ENCODE measurements at regions not wholly inside any gene's neighbourhood (a gene's known extent, or its start where the extent isn't known, plus 50 kb on each side); places are given as distances from the start of the nearest gene placed in this dataset.
"Not testable (repeated sequence)": the region's sequence is repeated elsewhere in the genome, so short reads cannot be mapped to it uniquely, and the experiment has no call there.

DNA sequence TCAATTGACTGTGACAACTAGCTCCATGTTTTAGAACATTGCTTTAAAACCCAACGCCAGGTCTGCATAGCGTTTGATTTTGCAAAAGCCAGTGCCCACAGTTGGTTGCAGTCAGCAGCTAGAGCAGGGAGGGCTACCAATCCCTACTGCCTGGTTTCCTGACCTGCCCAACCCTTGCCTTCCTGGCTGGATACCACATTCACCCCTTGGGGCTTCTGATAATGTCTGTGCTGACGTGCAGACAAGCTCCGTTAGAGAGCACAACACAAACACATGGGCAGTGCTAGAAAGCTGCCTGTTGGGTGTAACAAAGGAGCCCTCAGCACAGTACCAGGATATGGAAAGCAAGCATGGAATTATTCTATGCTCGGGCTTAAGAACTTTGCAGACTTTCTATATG is 71.4 kb upstream of the THSD7B start:
- no peaks in the 10 kb centered on the region for H3K4me1 ChIP-seq (ENCODE audit: control insufficient read depth in 1 of 2, insufficient read depth in 1 of 2, low read depth in 1 of 2, low read length in 1 of 2)
- no peak overlapping the region for H3K4me3 ChIP-seq (ENCODE audit: low read depth in 1 of 2, low read length in 1 of 2)
- H3K36me3 ChIP-seq: no peaks in the 10 kb centered on the region
- no peak overlapping the region for H3K27ac ChIP-seq
- no peaks in the 10 kb centered on the region for H3K27me3 ChIP-seq
- TF ChIP-seq, protein P1, sequence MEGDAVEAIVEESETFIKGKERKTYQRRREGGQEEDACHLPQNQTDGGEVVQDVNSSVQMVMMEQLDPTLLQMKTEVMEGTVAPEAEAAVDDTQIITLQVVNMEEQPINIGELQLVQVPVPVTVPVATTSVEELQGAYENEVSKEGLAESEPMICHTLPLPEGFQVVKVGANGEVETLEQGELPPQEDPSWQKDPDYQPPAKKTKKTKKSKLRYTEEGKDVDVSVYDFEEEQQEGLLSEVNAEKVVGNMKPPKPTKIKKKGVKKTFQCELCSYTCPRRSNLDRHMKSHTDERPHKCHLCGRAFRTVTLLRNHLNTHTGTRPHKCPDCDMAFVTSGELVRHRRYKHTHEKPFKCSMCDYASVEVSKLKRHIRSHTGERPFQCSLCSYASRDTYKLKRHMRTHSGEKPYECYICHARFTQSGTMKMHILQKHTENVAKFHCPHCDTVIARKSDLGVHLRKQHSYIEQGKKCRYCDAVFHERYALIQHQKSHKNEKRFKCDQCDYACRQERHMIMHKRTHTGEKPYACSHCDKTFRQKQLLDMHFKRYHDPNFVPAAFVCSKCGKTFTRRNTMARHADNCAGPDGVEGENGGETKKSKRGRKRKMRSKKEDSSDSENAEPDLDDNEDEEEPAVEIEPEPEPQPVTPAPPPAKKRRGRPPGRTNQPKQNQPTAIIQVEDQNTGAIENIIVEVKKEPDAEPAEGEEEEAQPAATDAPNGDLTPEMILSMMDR (IDR thresholded peaks at IDR 0.05): no peak
- no peaks in the 10 kb centered on the region for H3K9me3 ChIP-seq

DNA sequence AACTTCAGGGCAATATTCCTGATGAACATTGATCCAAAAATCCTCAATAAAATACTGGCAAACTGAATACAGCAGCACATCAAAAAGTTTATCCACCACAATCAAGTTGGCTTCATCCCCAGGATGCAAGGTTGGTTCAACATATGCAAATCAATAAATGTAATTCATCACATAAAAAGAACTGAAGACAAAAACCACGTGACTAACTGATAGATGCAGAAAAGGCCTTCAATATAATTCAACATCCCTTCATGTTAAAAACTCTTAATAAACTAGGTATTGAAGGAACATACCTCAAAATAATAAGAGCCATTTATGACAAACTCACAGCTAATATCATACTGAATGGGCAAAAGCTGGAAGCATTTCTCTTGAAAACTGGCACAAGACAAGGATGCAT is 85.3 kb upstream of the THSD7B start:
- not testable (repeated sequence) for H3K9me3 ChIP-seq; H3K36me3 ChIP-seq; H3K4me3 ChIP-seq (ENCODE audit: low read depth in 1 of 2, low read length in 1 of 2); H3K27ac ChIP-seq; H3K27me3 ChIP-seq; H3K4me1 ChIP-seq (ENCODE audit: control insufficient read depth in 1 of 2, insufficient read depth in 1 of 2, low read depth in 1 of 2, low read length in 1 of 2)

DNA sequence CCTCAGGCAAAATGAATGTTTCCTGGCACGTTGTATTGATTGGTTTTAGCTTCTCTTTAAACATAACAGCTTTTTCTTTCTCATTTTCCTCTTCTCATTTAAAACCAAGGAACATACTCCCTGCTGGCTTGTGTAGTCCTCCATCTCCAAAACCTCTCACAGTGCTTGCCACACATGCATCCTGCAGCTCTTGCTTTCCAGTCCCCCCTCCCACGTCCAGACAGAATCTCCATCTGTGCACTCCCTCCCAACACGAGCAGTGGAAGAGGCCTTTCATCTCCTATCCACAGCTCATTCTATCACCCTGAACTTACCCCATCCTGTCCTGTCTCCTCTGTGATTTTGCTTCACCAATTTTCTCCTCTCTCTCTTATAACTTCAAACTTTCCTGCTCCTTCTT is 99.6 kb upstream of the THSD7B start:
- no peaks in the 10 kb centered on the region for H3K36me3 ChIP-seq

DNA sequence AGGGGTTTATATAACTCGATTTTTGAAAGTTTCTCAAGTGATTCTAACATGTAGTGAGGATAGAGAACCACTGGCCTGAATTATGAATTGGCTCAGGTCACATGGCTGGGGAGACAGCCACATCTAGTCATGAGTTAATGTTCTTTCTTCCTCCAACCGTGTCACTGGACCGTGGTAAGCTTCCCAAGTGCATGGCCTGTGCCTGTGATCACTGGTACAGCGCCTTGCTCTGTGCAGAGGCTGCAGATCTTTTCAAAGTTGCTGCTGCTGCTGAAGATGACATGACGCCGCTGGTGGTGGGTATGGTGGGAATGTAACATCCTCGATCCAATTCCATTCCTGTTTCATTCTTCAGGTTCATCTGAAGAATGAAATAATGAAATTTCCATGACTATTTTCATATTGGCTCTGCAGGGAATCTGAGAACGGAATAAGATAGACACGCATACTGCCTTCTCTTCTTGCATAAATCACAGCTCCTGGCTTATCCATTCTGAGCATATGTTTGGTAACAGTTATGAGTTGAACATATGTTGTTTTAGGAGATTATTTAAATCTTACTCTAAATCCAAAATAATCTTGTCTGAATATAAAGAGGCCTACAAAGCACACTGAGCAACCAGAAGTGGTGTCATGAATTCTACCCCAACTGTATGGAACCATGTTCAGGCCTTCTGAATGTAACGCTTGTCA is 100.5 kb upstream of the THSD7B start:
- no peaks in the 10 kb centered on the region for H3K27me3 ChIP-seq
- H3K4me3 ChIP-seq (ENCODE audit: low read depth in 1 of 2, low read length in 1 of 2): no peak overlapping the region
- no peak overlapping the region for H3K27ac ChIP-seq
- H3K36me3 ChIP-seq: no peaks in the 10 kb centered on the region
- H3K4me1 ChIP-seq (ENCODE audit: control insufficient read depth in 1 of 2, insufficient read depth in 1 of 2, low read depth in 1 of 2, low read length in 1 of 2): no peaks in the 10 kb centered on the region
- TF ChIP-seq, protein P1 (IDR thresholded peaks at IDR 0.05): no peak
- H3K9me3 ChIP-seq: no peaks in the 10 kb centered on the region

More for the DNA sequence above, 99.6 kb upstream of the THSD7B start:
- TF ChIP-seq, protein P1 (IDR thresholded peaks at IDR 0.05): no peak
- Histone ChIP-seq H3K4me1 (ENCODE audit: control insufficient read depth in 1 of 2, insufficient read depth in 1 of 2, low read depth in 1 of 2, low read length in 1 of 2) (no peaks in the 10 kb centered on the region), H3K4me3 (ENCODE audit: low read depth in 1 of 2, low read length in 1 of 2) (no peak overlapping the region), H3K9me3 (no peaks in the 10 kb centered on the region), H3K27ac (no peak overlapping the region), H3K27me3 (no peaks in the 10 kb centered on the region)

DNA sequence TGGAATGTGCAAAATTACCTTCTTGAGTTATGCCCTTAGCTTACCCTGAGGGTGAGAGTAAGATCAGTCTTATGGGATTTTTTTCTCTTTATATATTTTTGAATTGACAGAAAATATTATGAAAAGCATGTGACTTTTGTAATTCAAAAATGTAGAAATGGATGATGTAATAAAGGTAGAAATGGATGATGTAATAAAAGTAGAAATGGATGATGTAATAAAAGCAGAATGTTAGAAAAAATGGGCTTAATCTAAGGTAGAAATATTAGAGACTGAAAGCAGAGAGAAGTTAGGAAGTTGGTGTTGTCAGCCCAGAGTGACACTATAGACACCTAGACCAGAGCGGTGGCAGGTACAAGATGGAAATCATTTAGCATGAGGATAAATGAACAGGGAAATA is 107.1 kb upstream of the THSD7B start:
- TF ChIP-seq, protein P1 (IDR thresholded peaks at IDR 0.05): no peak
- no peaks in the 10 kb centered on the region for H3K27me3 ChIP-seq
- H3K36me3 ChIP-seq: no peaks in the 10 kb centered on the region
- H3K27ac ChIP-seq: no peak overlapping the region
- no peak overlapping the region for H3K4me3 ChIP-seq (ENCODE audit: low read depth in 1 of 2, low read length in 1 of 2)
- H3K4me1 ChIP-seq (ENCODE audit: control insufficient read depth in 1 of 2, insufficient read depth in 1 of 2, low read depth in 1 of 2, low read length in 1 of 2): no peaks in the 10 kb centered on the region
- H3K9me3 ChIP-seq: no peaks in the 10 kb centered on the region

DNA sequence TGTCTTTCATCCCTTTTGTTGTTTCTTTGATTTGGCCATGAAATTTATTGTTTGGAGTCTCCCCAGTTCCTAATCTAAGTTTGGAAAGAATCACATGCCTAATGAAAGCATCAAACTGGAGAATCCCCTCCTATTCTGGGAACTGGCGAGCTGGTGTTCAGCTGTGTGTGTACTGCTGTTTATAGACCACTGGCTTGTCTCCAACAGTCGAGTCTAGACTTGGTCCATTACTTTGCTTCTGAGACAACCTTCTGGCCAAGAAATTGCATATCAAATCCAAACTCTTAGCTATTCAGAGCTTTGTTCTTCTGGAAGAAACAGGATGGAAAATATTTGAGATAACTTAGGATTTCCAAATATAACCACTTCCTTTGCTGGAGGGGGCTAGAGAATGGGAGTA is 111.5 kb upstream of the THSD7B start:
- H3K4me3 ChIP-seq (ENCODE audit: low read depth in 1 of 2, low read length in 1 of 2): no peak overlapping the region
- TF ChIP-seq, protein P1 (IDR thresholded peaks at IDR 0.05): no peak
- no peaks in the 10 kb centered on the region for H3K4me1 ChIP-seq (ENCODE audit: control insufficient read depth in 1 of 2, insufficient read depth in 1 of 2, low read depth in 1 of 2, low read length in 1 of 2)
- H3K36me3 ChIP-seq: no peaks in the 10 kb centered on the region
- H3K27ac ChIP-seq: no peak overlapping the region
- H3K27me3 ChIP-seq: no peaks in the 10 kb centered on the region
- H3K9me3 ChIP-seq: no peaks in the 10 kb centered on the region

Data from neutrophil (primary cell).